WTC11 (cell line): ENCODE measurements at regions not wholly inside any gene's neighbourhood (a gene's known extent, or its start where the extent isn't known, plus 50 kb on each side); places are given as distances from the start of the nearest gene placed in this dataset.

Experiments
- ATAC-seq: fragments of 200-7000 bp; cut with Tn5 transposase; 2 replicates; pipeline ENCODE4 v1.10.0; 2021; ENCODE audit warnings: mild to moderate bottlenecking, moderate library complexity
- CTCF ChIA-PET: fragments of 300-600 bp; sonication (Branson Sonifier 250); formaldehyde crosslinking; loops from one replicate; lab custom pipeline; 2021; ENCODE audit warnings: antibody characterized with exemption; lab: Charles Lee
- POLR2A ChIA-PET: fragments of 350-600 bp; sonication (Branson Sonifier 250); formaldehyde crosslinking; loops from one replicate; lab custom pipeline; 2021; ENCODE audit warnings: antibody characterized with exemption; lab: Charles Lee
- DNase-seq: peaks from one replicate; pipeline ENCODE4 v3.0.0; 2021; ENCODE audit warnings: low spot score
- H3K27ac Mint-ChIP-seq: 2 replicates; pipeline ENCODE4 v1.8.0; 2021; ENCODE audit warnings: mixed read lengths
- H3K27me3 Mint-ChIP-seq: 2 replicates; pipeline ENCODE4 v1.8.0; 2021; ENCODE audit warnings: low read depth, mild to moderate bottlenecking, moderate library complexity, mixed read lengths
- H3K36me3 Mint-ChIP-seq: 2 replicates; pipeline ENCODE4 v1.8.0; 2021; ENCODE audit warnings: mixed read lengths
- H3K4me1 Mint-ChIP-seq: 2 replicates; pipeline ENCODE4 v1.8.0; 2022; ENCODE audit warnings: mixed read lengths
- H3K4me3 Mint-ChIP-seq: 2 replicates; pipeline ENCODE4 v1.8.0; 2021; ENCODE audit warnings: mild to moderate bottlenecking, moderate library complexity, mixed read lengths
- H3K9me3 Mint-ChIP-seq: 2 replicates; pipeline ENCODE4 v1.8.0; 2021; ENCODE audit warnings: mixed read lengths
- ARID4B ChIP-seq: sonication (generic); formaldehyde crosslinking; IDR thresholded peaks from 2 replicates; pipeline ENCODE4 v1.8.0; 2023; ENCODE audit warnings: missing genetic modification reagents, mild to moderate bottlenecking, borderline replicate concordance
- CDX4 ChIP-seq: fragments of 250-450 bp; sonication (Bioruptor Pico); IDR thresholded peaks from 2 replicates; pipeline ENCODE4 v1.9.0; 2021; ENCODE audit warnings: moderate library complexity, mild to moderate bottlenecking, inconsistent platforms, borderline replicate concordance
- CREB1 ChIP-seq: sonication (generic); formaldehyde crosslinking; IDR thresholded peaks from 2 replicates; pipeline ENCODE4 v1.8.0; 2023; ENCODE audit warnings: mild to moderate bottlenecking, missing genetic modification reagents
- ELF4 ChIP-seq: sonication (generic); formaldehyde crosslinking; IDR thresholded peaks from 2 replicates; pipeline ENCODE4 v1.8.1; 2022; ENCODE audit warnings: low read depth, mild to moderate bottlenecking, moderate library complexity, missing genetic modification reagents
- FOXJ3 ChIP-seq: sonication (generic); formaldehyde crosslinking; IDR thresholded peaks from 2 replicates; pipeline ENCODE4 v1.9.0; 2021; ENCODE audit warnings: missing genetic modification reagents, mild to moderate bottlenecking, borderline replicate concordance
- FOXK1 ChIP-seq: sonication (generic); formaldehyde crosslinking; IDR thresholded peaks from 2 replicates; pipeline ENCODE4 v1.8.0; 2022; ENCODE audit warnings: mild to moderate bottlenecking, moderate library complexity, missing genetic modification reagents
- FOXP4 ChIP-seq: sonication (generic); formaldehyde crosslinking; IDR thresholded peaks from 2 replicates; pipeline ENCODE4 v1.8.0; 2022; ENCODE audit warnings: mild to moderate bottlenecking, missing genetic modification reagents
- GABPB1 ChIP-seq: sonication (generic); formaldehyde crosslinking; IDR thresholded peaks from 2 replicates; pipeline ENCODE4 v1.8.1; 2023; ENCODE audit warnings: mild to moderate bottlenecking, missing genetic modification reagents
- GTF2I ChIP-seq: fragments of 250-450 bp; sonication (Bioruptor Pico); conservative IDR thresholded peaks from 2 replicates; pipeline ENCODE4 v1.4.0; 2021; ENCODE audit warnings: mild to moderate bottlenecking
- HMGXB4 ChIP-seq: sonication (generic); formaldehyde crosslinking; IDR thresholded peaks from 2 replicates; pipeline ENCODE4 v1.8.1; 2023; ENCODE audit warnings: mild to moderate bottlenecking, moderate library complexity, missing genetic modification reagents
- MXD4 ChIP-seq: fragments of 250-450 bp; sonication (Bioruptor Pico); IDR thresholded peaks from 2 replicates; pipeline ENCODE4 v1.8.0; 2021; ENCODE audit warnings: mild to moderate bottlenecking, moderate library complexity, borderline replicate concordance
- MYBL2 ChIP-seq: sonication (generic); formaldehyde crosslinking; IDR thresholded peaks from 2 replicates; pipeline ENCODE4 v1.8.1; 2023; ENCODE audit warnings: mild to moderate bottlenecking, moderate library complexity, missing genetic modification reagents
- OVOL2 ChIP-seq: fragments of 250-450 bp; sonication (Bioruptor Pico); IDR thresholded peaks from 2 replicates; pipeline ENCODE4 v1.9.0; 2021; ENCODE audit warnings: mild to moderate bottlenecking, borderline replicate concordance
- PRDM15 ChIP-seq: sonication (generic); formaldehyde crosslinking; IDR thresholded peaks from 2 replicates; pipeline ENCODE4 v1.8.0; 2022; ENCODE audit warnings: missing genetic modification reagents
- PRRX2 ChIP-seq: fragments of 250-450 bp; sonication (Bioruptor Pico); IDR thresholded peaks from 2 replicates; pipeline ENCODE4 v1.8.0; 2021; ENCODE audit warnings: mild to moderate bottlenecking
- RELA ChIP-seq: sonication (generic); formaldehyde crosslinking; IDR thresholded peaks from 2 replicates; pipeline ENCODE4 v1.8.1; 2022; ENCODE audit warnings: missing genetic modification reagents, mild to moderate bottlenecking, borderline replicate concordance
- SP1 ChIP-seq: sonication (generic); formaldehyde crosslinking; conservative IDR thresholded peaks from 2 replicates; pipeline ENCODE4 v1.8.1; 2022; ENCODE audit warnings: missing genetic modification reagents
- TEAD4 ChIP-seq: sonication (generic); formaldehyde crosslinking; IDR thresholded peaks from 2 replicates; pipeline ENCODE4 v1.8.0; 2022; ENCODE audit warnings: mild to moderate bottlenecking, missing genetic modification reagents
- ZNF263 ChIP-seq: sonication (generic); formaldehyde crosslinking; IDR thresholded peaks from 2 replicates; pipeline ENCODE4 v1.8.1; 2022; ENCODE audit warnings: low read depth, mild to moderate bottlenecking, moderate library complexity, missing genetic modification reagents
- ZNF425 ChIP-seq: fragments of 250-450 bp; sonication (Bioruptor Pico); conservative IDR thresholded peaks from 2 replicates; pipeline ENCODE4 v1.9.0; 2021; ENCODE audit warnings: mild to moderate bottlenecking

- no peaks in the 10 kb centered on the region; the same call in 1 of the 2 replicates for H3K27me3 Mint-ChIP-seq
- ATAC-seq, result peak; percentile 67
- no peaks in the 10 kb centered on the region for H3K9me3 Mint-ChIP-seq
- DNase-seq, result no peak
- POLR2A ChIA-PET, result no interaction called here
- TF ChIP-seq MYBL2 (CRISPR knock-in tag) (0 out of 2 replicates have a peak, but pooled peaks have one; percentile 29), HMGXB4 (CRISPR knock-in tag) (no peak)
- TF ChIP-seq, all 79 proteins: peak for 1
- Mint-ChIP-seq H3K36me3 (no peaks in the 10 kb centered on the region), H3K27ac (no peak overlapping the region), H3K4me3 (no peak overlapping the region), H3K4me1 (peaks cover 6% of the 10 kb centered on the region)
- CTCF ChIA-PET, result interaction anchor here (0.7 kb wide), 1 partner anchor 186 kb away, joined by 3 read pairs; no protein-coding TSS in a partner anchor
These were observed 70.7 kb upstream of the TAB2 start for GRCh38 chr6:149246691-149247384.

- POLR2A ChIA-PET, result no interaction called here
- H3K4me1 Mint-ChIP-seq, result peaks cover 6% of the 10 kb centered on the region
- ATAC-seq (no peak), DNase-seq (no peak)
- H3K4me3 Mint-ChIP-seq, result no peak overlapping the region
- CTCF ChIA-PET, result no interaction called here
- no peaks in the 10 kb centered on the region for H3K9me3 Mint-ChIP-seq
- H3K27ac Mint-ChIP-seq, result no peak overlapping the region
- H3K36me3 Mint-ChIP-seq, result no peaks in the 10 kb centered on the region
- no peaks in the 10 kb centered on the region; the same call in 1 of the 2 replicates for H3K27me3 Mint-ChIP-seq
- TF ChIP-seq ARID4B (CRISPR knock-in tag), result no peak
- TF ChIP-seq FOXJ3 (CRISPR knock-in tag), result no peak
- no peak for TF ChIP-seq MXD4 (CRISPR knock-in tag)
- no peak for TF ChIP-seq PRDM15 (CRISPR knock-in tag)
- no peak for TF ChIP-seq FOXK1 (CRISPR knock-in tag)
- no peak for TF ChIP-seq CREB1
- no peak for TF ChIP-seq CDX4 (CRISPR knock-in tag)
- no peak for TF ChIP-seq TEAD4 (CRISPR knock-in tag)
- no peak for TF ChIP-seq RELA (CRISPR knock-in tag)
- TF ChIP-seq PRRX2, result no peak
- no peak for TF ChIP-seq ELF4
- TF ChIP-seq GTF2I (CRISPR knock-in tag), result no peak
- no peak for TF ChIP-seq FOXP4
- no peak for TF ChIP-seq GABPB1 (CRISPR knock-in tag)
- no peak for TF ChIP-seq OVOL2
- no peak for TF ChIP-seq ZNF425 (CRISPR knock-in tag)
- TF ChIP-seq SP1 (CRISPR knock-in tag), result no peak
- TF ChIP-seq ZNF263 (CRISPR knock-in tag), result no peak
These were observed 70.1 kb upstream of the TAB2 start for GRCh38 chr6:149247385-149247763.
